ENCODE measurements at regions not wholly inside any gene's neighbourhood (a gene's known extent, or its start where the extent isn't known, plus 50 kb on each side); places are given as distances from the start of the nearest gene placed in this dataset.
A peak's percentile ranks its signal among the peaks of the same experiment; 100 is the strongest.

DNA sequence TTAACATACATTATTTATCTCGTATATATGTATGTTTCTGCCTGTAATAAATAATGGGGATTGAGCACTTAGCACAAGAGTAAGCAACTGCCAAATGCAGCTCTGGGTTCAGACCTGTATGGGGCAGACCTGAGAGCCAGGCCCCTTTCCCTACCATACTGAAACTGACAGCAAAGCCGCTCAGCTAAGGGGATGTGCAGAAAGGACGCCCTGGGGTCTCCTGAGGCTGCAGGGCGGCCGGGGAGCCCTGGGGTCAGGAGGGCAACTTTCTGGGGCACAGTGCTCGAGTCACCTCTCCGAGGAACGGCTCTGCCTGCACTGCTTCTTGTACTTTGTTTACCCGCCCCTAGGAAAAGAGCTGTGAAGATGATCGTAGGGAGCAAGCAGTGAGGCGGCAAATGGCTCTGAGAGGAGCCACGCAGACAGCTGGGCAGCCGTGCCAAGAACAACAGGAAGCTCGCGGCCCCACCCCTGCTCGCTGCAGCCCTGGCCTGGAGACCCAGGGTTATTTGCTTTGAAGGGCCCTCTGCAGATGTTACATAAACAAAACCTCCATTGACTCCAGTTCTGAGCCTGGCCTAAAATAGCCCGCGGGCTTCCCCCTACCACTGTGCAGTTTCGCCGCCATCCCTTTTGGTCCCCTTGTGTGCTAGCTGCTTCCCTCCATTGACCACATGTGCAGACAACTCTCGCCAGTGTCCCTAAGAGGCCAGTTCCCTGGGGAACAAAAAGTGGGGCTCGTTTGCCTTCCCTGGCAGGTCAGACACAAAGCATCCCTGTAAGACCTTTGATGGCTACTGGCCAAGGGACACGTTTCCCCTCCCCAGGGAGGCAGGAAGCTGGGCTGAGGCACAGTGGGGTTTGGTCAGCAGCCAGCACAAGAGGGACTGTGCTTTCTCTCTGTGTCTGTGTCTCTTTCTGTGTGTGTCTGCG lies 111.3 kb upstream of the LNX1 start (continued):
- TF ChIP-seq, protein P1, sequence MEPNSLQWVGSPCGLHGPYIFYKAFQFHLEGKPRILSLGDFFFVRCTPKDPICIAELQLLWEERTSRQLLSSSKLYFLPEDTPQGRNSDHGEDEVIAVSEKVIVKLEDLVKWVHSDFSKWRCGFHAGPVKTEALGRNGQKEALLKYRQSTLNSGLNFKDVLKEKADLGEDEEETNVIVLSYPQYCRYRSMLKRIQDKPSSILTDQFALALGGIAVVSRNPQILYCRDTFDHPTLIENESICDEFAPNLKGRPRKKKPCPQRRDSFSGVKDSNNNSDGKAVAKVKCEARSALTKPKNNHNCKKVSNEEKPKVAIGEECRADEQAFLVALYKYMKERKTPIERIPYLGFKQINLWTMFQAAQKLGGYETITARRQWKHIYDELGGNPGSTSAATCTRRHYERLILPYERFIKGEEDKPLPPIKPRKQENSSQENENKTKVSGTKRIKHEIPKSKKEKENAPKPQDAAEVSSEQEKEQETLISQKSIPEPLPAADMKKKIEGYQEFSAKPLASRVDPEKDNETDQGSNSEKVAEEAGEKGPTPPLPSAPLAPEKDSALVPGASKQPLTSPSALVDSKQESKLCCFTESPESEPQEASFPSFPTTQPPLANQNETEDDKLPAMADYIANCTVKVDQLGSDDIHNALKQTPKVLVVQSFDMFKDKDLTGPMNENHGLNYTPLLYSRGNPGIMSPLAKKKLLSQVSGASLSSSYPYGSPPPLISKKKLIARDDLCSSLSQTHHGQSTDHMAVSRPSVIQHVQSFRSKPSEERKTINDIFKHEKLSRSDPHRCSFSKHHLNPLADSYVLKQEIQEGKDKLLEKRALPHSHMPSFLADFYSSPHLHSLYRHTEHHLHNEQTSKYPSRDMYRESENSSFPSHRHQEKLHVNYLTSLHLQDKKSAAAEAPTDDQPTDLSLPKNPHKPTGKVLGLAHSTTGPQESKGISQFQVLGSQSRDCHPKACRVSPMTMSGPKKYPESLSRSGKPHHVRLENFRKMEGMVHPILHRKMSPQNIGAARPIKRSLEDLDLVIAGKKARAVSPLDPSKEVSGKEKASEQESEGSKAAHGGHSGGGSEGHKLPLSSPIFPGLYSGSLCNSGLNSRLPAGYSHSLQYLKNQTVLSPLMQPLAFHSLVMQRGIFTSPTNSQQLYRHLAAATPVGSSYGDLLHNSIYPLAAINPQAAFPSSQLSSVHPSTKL (CRISPR knock-in tag; IDR thresholded peaks at IDR 0.05) = peak; percentile 45; the same call in 1 of the 2 replicates
- TF ChIP-seq GATA4 (IDR thresholded peaks at IDR 0.05; ENCODE audit: borderline replicate concordance, low read depth) (no peak), RFXANK (CRISPR knock-in tag; IDR thresholded peaks at IDR 0.05) (no peak), KMT2A (CRISPR knock-in tag; IDR thresholded peaks at IDR 0.05) (no peak), BCL6 (CRISPR knock-in tag; IDR thresholded peaks at IDR 0.05) (no peak), ZNF619 (CRISPR knock-in tag; IDR thresholded peaks at IDR 0.05) (no peak), ZNF572 (CRISPR knock-in tag; IDR thresholded peaks at IDR 0.05) (no peak), MIER2 (CRISPR knock-in tag; IDR thresholded peaks at IDR 0.05) (no peak), NCOA2 (CRISPR knock-in tag; IDR thresholded peaks at IDR 0.05) (no peak; the same call in 1 of the 2 replicates), STAG1 (CRISPR knock-in tag; IDR thresholded peaks at IDR 0.05) (no peak), ZNF552 (CRISPR knock-in tag; IDR thresholded peaks at IDR 0.05; ENCODE audit: borderline replicate concordance) (no peak), NFE2L1 (CRISPR knock-in tag; IDR thresholded peaks at IDR 0.05; ENCODE audit: borderline replicate concordance) (no peak), ZNF264 (CRISPR knock-in tag; IDR thresholded peaks at IDR 0.05) (peak; percentile 48; the same call in 1 of the 2 replicates), ZNF629 (CRISPR knock-in tag; conservative IDR thresholded peaks at IDR 0.05) (no peak), ZNF335 (CRISPR knock-in tag; IDR thresholded peaks at IDR 0.05) (no peak), KDM5A (IDR thresholded peaks at IDR 0.05; ENCODE audit: borderline replicate concordance, low read length) (no peak), ZFYVE20 (CRISPR knock-in tag; IDR thresholded peaks at IDR 0.05; ENCODE audit: borderline replicate concordance, low read depth) (no peak), RFX5 (IDR thresholded peaks at IDR 0.05; ENCODE audit: low read depth, low read length) (no peak), ZNF563 (CRISPR knock-in tag; IDR thresholded peaks at IDR 0.05) (no peak), ISX (CRISPR knock-in tag; conservative IDR thresholded peaks at IDR 0.05) (no peak)
- TF ChIP-seq, protein P2, sequence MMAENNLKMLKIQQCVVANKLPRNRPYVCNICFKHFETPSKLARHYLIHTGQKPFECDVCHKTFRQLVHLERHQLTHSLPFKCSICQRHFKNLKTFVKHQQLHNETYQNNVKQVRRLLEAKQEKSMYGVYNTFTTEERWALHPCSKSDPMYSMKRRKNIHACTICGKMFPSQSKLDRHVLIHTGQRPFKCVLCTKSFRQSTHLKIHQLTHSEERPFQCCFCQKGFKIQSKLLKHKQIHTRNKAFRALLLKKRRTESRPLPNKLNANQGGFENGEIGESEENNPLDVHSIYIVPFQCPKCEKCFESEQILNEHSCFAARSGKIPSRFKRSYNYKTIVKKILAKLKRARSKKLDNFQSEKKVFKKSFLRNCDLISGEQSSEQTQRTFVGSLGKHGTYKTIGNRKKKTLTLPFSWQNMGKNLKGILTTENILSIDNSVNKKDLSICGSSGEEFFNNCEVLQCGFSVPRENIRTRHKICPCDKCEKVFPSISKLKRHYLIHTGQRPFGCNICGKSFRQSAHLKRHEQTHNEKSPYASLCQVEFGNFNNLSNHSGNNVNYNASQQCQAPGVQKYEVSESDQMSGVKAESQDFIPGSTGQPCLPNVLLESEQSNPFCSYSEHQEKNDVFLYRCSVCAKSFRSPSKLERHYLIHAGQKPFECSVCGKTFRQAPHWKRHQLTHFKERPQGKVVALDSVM (CRISPR knock-in tag; IDR thresholded peaks at IDR 0.05) = no peak
- TF ChIP-seq, protein P3, sequence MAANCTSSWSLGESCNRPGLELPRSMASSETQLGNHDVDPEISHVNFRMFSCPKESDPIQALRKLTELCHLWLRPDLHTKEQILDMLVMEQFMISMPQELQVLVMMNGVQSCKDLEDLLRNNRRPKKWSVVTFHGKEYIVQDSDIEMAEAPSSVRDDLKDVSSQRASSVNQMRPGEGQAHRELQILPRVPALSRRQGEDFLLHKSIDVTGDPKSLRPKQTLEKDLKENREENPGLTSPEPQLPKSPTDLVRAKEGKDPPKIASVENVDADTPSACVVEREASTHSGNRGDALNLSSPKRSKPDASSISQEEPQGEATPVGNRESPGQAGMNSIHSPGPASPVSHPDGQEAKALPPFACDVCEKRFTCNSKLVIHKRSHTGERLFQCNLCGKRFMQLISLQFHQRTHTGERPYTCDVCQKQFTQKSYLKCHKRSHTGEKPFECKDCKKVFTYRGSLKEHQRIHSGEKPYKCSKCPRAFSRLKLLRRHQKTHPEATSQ (CRISPR knock-in tag; IDR thresholded peaks at IDR 0.05; ENCODE audit: borderline replicate concordance) = no peak
- TF ChIP-seq, protein P4, sequence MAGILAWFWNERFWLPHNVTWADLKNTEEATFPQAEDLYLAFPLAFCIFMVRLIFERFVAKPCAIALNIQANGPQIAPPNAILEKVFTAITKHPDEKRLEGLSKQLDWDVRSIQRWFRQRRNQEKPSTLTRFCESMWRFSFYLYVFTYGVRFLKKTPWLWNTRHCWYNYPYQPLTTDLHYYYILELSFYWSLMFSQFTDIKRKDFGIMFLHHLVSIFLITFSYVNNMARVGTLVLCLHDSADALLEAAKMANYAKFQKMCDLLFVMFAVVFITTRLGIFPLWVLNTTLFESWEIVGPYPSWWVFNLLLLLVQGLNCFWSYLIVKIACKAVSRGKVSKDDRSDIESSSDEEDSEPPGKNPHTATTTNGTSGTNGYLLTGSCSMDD (CRISPR knock-in tag; IDR thresholded peaks at IDR 0.05) = no peak
